A673 (cell line): ENCODE measurements at regions not wholly inside any gene's neighbourhood (a gene's known extent, or its start where the extent isn't known, plus 50 kb on each side); places are given as distances from the start of the nearest gene placed in this dataset.

Source experiments
- EZH2 ChIP-seq: fragments of 200-600 bp; sonication (generic); IDR thresholded peaks from 2 replicates; pipeline ENCODE4 v1.6.1; 2017; ENCODE audit warnings: borderline replicate concordance, low read depth, mild to moderate bottlenecking, mixed read lengths, antibody characterized with exemption, low read length; ENCODE audit not compliant: poor library complexity, severe bottlenecking
- TF ChIP-seq, protein P1 (sequence below): fragments of 300-800, 200-600 bp; sonication (generic); conservative IDR thresholded peaks from 2 replicates; pipeline ENCODE4 v1.5.1; 2017; ENCODE audit warnings: low read depth, mild to moderate bottlenecking, antibody characterized with exemption, low read length, moderate library complexity, mixed read lengths

DNA sequence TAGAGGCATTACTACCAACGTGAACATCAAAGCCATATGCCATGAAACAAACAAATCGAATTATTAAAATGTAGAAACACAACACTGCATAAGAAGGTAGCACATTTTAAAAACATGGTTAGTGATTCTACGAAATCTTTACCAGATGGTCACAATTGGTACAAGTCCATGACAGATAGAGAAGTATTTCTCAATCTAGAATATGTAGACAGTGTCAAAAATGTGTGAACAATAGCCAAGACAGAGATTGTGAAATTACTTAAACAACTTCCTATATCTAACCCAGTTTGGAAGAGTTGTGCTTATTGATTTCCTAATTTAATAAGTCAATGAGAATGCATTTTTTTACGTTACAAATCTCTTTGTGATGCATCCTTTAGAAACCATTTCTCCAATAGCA lies 1121.6 kb downstream of the MAT2B start:
- TF ChIP-seq, protein P1, sequence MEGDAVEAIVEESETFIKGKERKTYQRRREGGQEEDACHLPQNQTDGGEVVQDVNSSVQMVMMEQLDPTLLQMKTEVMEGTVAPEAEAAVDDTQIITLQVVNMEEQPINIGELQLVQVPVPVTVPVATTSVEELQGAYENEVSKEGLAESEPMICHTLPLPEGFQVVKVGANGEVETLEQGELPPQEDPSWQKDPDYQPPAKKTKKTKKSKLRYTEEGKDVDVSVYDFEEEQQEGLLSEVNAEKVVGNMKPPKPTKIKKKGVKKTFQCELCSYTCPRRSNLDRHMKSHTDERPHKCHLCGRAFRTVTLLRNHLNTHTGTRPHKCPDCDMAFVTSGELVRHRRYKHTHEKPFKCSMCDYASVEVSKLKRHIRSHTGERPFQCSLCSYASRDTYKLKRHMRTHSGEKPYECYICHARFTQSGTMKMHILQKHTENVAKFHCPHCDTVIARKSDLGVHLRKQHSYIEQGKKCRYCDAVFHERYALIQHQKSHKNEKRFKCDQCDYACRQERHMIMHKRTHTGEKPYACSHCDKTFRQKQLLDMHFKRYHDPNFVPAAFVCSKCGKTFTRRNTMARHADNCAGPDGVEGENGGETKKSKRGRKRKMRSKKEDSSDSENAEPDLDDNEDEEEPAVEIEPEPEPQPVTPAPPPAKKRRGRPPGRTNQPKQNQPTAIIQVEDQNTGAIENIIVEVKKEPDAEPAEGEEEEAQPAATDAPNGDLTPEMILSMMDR, result no peak
- TF ChIP-seq EZH2, result no peak
